Frontal cortex (tissue), 3 donors: ENCODE measurements at regions not wholly inside any gene's neighbourhood (a gene's known extent, or its start where the extent isn't known, plus 50 kb on each side); places are given as distances from the start of the nearest gene placed in this dataset.
"Not testable (repeated sequence)": the region's sequence is repeated elsewhere in the genome, so short reads cannot be mapped to it uniquely, and the experiment has no call there.

Source experiments
- DNase-seq, 2 donors: peaks; one replicate each; pipeline ENCODE4 v3.0.0; 2012; ENCODE audit warnings: low spot score in 2 of 2
- FAIRE-seq: peaks from 2 replicates; lab custom pipeline; 2012; peaks lifted over from hg19 to GRCh38; lab: Jason Lieb, UNC
- donor health status: control.
- donor health status: control.
- donor health status: control.

DNA sequence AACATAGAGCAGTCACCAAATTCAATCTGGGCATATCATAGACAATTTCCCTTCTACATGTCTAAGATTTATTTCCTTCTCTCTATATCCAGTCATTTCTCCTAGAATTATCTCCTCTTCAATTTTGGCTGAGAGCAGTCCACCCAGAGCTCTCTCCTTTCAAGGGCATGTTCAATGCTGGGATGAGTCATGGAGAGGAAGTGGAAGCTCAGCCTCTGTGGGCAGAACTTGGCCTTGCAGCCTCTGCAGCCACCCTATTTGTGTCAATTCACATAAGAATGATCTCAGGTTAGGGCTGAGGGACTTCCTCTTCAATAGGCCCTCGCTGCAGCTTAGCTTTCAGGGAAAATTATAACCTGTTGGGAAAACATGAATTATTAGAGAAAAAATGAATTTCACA is 560.8 kb downstream of the POM121L12 start:
- FAIRE-seq (no peak), DNase-seq (no peak)

DNA sequence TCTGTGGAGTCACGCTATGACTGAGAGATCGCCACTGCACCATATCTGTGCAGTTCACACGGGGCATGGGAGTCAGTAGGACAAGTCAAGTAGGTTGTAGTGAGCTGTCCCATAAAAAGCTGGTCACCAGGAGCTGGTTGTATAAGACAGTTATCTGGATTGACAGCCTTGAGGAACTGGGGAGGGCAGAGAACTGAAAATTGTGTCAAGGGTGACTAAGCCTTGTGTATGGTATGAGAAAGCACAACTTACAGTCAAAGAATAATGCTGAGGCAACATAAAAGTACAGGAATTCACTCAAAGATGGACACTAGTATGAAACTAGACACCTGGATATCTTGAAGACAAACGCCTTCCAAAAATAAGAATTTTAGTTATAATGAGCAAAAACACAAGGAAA is 564.9 kb downstream of the POM121L12 start:
- DNase-seq (no peak), FAIRE-seq (no peak)

DNA sequence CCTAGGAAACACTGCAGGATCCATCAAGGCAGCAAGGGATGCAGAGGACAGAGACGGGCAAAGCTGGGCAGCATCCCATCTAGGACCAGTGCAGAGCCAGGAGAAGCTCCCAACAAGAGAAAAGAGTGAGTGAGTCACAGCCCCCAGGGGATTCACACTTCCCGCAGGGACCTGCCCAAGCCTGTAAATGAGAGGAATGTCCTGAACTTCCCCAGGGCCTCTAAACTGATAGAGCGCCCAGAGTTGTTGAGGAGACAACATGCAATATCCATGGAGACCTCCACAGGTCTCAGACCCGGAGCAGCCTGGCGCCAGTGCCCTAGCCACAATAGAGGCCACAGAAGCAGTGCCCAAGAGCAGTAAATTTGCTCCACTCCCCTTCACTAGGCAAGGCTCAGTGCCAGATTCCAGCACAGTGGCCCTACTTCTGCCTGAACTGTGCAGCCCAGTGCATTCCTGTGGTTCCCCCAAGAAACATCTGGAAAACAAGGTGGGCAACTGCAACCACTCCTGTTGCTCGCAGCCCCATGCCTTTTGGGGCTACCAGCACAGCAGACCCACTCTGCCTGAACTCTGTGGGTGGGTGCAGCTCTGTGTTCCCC is 567.5 kb downstream of the POM121L12 start:
- FAIRE-seq, result no peak
- no peak for DNase-seq

DNA sequence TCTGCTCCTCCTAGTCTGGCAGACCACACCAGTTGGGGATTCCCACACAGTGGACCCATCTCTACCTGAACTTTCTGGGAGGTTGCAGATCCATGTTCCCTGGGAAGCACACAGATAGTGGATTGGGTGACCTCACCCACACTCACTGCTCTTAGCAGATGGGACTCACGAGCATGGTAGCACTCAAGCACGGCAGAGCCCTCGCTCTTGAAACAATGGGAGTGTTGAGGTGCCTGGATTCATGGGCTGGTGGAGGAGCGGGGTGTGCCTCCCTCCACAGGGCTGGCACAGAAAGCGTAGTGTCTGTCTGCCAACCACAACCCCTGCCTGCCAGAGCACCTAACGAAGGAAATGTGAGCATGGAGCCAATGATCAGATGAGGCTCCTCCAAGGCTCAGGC is 568.0 kb downstream of the POM121L12 start:
- no peak for DNase-seq
- no peak for FAIRE-seq

DNA sequence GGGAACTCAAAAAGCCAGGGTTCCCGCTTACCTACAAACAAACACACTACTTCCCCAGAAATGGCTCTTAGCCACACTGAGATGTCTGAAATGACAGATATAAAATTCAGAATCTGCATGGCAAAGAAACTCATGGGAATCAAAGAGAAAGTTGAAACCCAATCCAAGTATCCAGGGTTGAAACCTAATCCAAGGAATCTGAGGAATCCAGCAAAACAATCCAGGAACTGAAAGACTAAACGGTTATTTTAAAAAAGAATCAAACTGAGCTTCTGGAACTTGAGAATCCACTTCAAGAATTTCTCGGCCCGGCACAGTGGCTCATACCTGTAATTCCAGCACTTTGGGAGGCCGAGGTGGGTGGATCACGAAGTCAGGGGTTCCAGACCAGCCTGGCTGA is 568.8 kb downstream of the POM121L12 start:
- FAIRE-seq (no peak), DNase-seq (no peak)

- FAIRE-seq, result no peak
These were observed 572.5 kb downstream of the POM121L12 start for GRCh38 chr7:53607961-53608360.

DNA sequence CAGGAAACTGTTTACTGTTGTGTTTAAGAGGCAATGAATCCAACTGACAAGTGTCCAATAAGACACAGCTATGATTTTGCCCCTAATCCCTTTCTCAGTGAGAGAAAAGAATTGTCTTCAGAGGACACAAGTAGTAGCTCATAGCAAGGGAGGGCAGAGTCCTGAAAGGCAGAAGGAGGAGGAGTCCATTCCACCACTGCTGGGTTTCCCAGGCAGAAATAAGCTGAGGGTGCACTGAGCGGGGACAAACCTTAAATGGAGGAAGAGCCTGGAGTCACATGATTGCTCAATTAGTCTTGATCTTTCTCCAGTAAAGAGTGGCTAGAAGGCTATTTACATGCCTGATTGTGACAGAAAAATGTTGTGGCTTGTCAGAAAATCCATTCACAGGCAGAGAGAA is 573.8 kb downstream of the POM121L12 start:
- DNase-seq, result no peak
- FAIRE-seq, result no peak

More at GRCh38 chr7:53607961-53608360, 572.5 kb downstream of the POM121L12 start:
- no peak for DNase-seq

DNA sequence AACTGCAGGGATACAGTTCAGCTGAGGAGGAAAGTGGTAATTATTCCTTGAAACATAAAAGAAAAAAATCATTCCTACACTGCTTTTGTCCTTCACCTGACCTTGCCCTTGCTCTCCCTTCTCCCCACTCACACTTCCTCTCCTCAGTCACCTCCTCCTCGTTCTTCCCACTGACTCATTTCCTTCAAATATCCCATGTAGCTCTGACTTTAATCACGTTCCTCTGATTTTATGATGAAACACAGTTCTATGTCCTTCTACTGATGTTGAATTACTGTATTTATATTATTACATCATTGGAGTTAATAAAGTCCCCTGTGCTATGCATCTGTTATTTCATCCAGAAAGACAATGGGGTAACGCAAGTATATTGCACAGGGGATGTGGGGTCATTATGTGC is 575.6 kb downstream of the POM121L12 start:
- no peak for FAIRE-seq

GRCh38 chr7:53624356-53624755 is 588.9 kb downstream of the POM121L12 start:
- no peak for DNase-seq
- no peak for FAIRE-seq

More for the DNA sequence above, 575.6 kb downstream of the POM121L12 start:
- no peak for DNase-seq

DNA sequence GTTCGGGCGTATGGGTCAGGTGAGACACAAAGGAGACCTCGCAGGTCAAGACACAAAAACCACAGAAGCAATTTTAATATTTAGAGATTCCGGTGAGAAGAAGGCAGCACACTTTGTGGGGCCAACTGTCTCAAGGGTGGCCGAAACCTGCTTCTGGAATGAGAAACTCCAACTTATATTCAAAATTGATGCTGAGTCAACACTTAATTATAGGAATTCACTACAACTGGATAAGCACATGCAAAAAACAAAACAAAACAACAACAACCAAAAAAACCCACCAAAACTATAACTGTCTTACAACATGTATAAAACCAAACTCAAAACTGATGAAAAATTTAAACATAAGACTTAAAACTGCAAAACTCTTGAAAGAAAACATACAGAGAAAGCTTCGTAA is 593.3 kb downstream of the POM121L12 start:
- FAIRE-seq, result no peak
- DNase-seq, result no peak

DNA sequence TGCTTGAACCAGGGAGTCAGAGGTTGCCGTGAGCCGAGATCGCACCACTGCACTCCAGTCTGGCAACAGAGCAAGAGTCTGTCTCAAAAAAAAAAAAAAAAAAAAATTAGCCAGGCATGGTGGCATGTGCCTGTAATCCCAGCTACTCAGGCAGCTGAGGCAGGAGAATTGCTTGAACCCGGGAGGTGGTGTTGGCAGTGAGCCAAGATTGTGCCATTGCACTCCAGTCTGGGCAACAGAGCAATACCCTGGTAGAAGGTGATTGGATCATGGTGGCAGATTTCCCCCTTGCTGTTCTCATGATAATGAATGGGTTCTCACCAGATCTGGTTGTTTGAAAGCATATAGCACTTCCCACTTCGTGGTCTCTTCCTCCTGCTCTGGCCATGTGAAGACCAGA is 599.8 kb downstream of the POM121L12 start:
- DNase-seq, FAIRE-seq: not testable (repeated sequence)

DNA sequence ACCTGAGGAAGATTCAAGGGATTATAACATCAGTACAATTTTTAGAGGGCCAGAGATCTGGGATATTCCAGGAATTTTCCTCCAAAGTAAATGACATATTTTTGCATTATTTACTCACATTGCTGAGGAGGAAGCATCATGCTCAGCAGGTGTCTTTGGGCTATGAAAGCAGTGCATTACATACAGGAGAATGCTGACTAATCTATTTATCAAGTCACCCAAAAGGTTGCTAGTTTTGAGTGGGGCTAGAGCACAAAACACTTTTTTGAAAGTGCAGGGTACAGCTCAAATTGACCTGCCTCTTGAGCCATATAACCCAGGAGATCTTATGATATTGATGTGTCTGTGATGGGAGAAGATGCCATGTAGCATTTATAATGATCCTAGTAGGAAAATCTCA is 603.1 kb downstream of the POM121L12 start:
- no peak for FAIRE-seq
- no peak for DNase-seq

DNA sequence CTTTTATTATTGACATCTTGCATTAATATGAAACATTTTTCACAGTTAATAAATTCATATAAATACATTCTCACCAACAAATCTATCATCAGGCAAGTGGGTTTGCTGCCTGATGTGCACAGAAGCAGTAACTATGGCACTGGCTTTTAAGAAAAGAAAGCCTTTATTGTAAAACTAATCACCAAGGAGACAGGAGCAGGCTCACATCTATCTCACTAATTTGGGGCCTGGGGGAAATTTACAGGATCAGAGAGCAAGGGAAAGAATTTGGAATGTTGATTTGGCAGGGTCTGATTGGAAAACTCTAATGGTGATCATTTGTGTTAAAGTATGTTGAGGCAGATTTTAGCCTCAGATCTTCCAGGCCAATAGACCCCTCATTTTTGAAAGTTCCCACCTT is 605.7 kb downstream of the POM121L12 start:
- FAIRE-seq (no peak), DNase-seq (no peak)

GRCh38 chr7:53642361-53642760 is 606.9 kb downstream of the POM121L12 start:
- FAIRE-seq (no peak), DNase-seq (no peak)

DNA sequence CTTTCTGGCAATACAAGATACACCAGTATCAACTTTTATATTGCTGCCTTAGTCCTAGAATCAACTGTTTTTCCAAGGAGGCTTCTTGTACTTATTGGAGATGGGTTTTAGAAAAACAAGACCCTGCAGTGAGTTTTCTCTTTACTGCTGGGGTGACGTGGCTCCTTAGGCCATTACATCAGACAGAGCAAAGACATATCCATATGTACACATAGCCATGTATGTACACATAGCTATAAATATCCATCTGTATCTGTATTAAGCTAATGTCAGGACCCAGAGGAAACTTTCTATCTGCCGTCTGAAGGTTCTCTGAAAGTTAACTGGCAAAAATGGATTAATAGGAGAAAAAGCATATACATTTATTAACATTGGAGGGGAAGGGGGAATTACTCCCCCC is 607.4 kb downstream of the POM121L12 start:
- no peak for FAIRE-seq
- DNase-seq, result no peak

DNA sequence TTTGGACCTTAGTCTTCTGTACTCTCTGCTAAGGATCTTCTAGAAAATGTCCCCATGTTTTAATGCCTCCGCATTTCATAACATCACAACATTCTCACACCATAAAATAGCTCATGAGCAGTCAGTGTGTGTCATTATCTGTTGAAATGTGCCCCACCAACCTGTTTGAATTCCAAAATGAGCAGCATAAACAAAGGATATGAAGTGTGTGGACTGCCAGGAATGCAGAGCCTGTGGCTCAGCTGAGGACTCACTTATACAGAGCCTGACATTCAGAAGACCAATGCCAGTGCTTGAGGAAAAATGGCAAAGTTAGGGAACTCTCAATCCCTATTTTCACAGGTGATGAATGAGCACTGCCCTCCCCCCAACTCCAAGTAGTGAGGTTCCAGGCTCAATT is 621.4 kb downstream of the POM121L12 start:
- no peak for DNase-seq

GRCh38 chr7:53657586-53657985 is 622.2 kb downstream of the POM121L12 start:
- FAIRE-seq, result no peak

More for the DNA sequence above, 621.4 kb downstream of the POM121L12 start:
- no peak for FAIRE-seq

GRCh38 chr7:53658951-53659350 is 623.5 kb downstream of the POM121L12 start:
- DNase-seq (no peak), FAIRE-seq (no peak)

More at GRCh38 chr7:53657586-53657985, 622.2 kb downstream of the POM121L12 start:
- DNase-seq, result no peak

- no peak for DNase-seq
- no peak for FAIRE-seq
These were observed 626.3 kb downstream of the POM121L12 start for GRCh38 chr7:53661645-53662217.

DNA sequence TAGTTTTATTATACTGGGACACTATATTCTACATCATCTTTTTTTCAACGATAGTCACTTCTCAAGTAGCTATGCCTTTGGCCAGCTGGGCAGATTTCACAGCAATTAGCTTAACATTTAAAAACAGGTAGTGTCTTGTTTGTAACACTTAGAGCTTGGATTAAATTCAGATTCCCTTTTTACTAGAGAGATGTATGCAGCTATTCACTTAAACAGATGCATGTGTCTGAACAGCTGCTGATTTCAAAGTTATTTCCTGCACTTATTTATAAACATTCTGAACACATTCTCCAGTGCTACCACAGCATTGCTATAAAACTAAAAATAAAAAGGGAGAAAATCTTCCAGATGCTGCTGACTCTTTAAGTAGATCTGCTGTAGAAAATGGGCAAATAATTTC is 637.2 kb downstream of the POM121L12 start:
- DNase-seq, result no peak
- FAIRE-seq, result no peak

DNA sequence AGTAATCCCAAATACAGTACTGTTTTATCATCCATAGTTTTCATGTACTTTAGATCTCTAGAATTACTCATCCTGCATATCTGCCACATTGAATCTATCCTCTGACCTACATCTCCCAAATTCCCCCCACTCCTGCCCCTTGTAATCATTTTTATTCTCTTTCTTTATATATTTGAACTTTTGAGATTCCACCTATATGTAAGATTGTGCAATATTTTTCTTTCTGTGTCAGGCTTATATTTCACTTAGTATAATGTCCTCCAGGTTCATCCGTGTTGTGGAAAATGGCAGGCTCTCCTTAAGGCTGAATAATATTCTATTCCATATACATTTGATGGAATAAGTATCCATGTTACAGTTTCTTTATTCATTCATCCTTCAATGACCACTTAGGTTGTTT is 640.4 kb downstream of the POM121L12 start:
- FAIRE-seq (no peak), DNase-seq (no peak)

DNA sequence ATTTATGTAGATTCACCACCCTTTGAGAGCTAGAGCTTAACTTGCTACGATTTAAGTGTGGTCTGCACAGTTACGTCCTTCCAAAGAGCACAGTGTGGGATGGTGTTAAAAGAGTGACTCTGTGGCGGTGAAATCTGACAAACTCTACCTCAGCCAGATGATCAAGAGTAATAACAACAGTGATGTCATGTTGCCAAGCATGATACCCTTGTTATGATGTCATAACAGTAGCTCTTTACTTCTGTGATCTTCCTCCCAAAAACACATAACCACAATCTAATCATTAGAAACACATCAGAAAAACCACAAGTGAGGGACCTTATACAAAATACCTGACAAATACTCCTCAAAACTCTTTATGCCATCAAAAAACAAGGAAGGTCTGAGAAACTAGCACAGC is 649.3 kb downstream of the POM121L12 start:
- DNase-seq (no peak), FAIRE-seq (no peak)
